ENCODE measurements at regions not wholly inside any gene's neighbourhood (a gene's known extent, or its start where the extent isn't known, plus 50 kb on each side); places are given as distances from the start of the nearest gene placed in this dataset.
"Not testable (repeated sequence)": the region's sequence is repeated elsewhere in the genome, so short reads cannot be mapped to it uniquely, and the experiment has no call there.

DNA sequence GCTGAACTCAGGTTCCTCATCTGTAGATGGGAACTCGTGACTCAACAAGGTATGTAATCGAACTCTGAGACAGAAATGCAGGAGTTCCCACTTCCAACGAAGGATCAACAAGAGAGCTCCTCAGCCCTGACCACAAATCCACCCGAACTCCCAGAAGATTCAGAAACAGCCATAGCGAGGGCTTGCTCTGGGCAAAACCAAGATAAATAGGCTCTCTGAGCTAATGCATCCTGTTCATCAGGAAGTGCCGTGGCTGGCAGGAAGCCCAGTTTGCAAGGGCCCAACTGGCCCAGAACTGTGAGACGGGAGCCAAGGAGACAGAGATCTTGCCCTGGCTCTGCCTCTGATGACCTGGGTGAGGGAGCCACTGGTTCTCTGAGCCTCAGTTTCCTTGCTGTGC is 141.7 kb upstream of the PFKP start:
- in situ Hi-C loops (cut with MboI; ENCODE audit: low sequenced_read_pairs) = loop anchor here (10.0 kb wide), 1 partner anchor 119 kb away; no protein-coding TSS in a partner anchor

DNA sequence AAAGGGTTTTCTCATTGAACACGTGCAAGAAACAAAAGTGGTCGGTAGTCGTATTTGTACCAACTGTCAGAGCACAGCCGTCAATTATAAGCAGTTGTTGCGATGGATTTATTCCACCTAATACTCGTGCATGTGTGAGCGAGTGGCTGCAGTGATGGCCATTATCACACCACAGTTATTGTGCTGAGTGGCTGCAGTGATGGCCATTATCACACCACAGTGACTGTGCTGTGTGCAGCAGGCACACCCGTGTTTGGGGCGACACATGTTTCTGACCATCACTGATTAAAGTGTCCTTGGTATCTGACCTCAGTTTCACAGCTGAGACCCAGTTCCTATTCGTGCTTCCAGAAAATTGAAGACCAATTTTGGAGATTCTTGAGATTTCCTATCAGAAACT is 142.9 kb upstream of the PFKP start:
- in situ Hi-C loops (cut with MboI; ENCODE audit: low sequenced_read_pairs) = loop anchor here (10.0 kb wide), 1 partner anchor 120 kb away; no protein-coding TSS in a partner anchor

DNA sequence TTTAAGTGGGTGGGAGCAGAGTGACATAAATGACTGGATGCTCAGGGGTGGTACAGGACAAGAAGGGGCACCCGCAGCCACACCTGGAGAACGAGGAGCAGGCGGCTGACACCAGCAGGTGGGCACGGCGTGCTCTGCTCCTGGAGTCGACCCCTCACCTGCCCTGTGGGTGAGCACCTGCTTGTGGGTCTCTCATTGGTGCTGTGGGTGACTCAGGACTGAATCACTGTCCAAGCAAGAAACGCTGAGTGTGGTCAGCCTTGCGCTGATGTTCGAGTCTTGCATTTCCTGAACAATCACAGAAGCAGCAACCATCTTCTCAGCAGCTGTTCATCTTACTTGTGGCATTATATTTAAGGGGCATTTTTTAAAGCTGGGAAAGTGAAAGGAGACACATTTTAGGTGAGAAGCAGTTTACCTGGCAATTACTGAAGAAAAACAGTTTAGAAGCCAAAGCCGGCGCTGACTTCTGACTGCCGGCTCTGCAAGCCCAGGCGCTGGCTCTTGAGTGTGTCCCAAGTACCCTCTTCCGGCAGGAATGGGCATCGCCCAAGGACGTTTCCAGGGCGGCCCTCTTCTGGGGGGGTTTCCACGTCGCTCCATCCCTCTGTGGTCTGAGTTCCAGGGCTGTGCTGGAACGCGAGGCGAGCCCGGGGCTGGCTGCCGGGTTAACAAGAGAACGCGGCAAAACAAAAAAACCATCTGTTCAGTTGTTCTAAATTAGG is 145.2 kb upstream of the PFKP start:
- in situ Hi-C loops (cut with MboI; ENCODE audit: low sequenced_read_pairs) = loop anchor here (10.0 kb wide), 1 partner anchor 123 kb away; no protein-coding TSS in a partner anchor

DNA sequence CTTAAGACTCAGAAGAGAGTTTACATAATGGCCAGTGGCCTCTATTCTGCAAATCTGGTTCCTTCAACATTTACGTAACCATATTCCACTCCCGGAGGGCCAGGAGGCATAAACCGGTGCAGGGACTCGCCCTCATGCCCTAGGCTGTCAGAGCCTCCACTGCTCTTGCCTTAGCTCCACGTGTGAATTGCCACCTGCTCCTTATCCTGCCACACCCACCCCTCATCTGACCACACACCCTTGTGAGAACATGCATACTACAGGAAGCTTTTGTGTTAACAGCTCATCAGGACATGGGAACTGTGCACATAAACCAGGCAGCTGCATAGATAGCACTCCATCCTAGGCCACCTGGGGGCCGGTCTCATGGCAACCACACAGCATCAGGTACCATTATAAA is 146.7 kb upstream of the PFKP start:
- in situ Hi-C loops (cut with MboI; ENCODE audit: low sequenced_read_pairs) = loop anchor here (10.0 kb wide), 1 partner anchor 124 kb away; no protein-coding TSS in a partner anchor

DNA sequence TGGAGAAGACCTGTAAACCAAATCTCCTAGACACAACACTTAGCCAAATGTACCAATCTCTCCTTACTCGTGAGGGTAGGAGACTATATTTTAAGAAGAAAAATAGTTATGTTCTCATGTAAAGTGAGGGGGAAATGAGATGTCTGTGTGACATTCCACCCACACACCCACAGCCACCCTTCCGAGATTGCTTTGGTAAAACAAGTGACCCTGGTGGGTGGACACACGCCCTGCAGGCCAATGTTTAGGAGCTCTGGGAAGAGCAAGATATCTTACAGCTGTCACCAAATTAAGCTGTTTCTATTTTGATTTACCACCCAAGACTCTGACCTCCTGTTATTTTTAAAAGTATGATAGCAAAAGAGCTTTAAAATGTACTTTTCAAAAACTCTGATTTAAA is 147.2 kb upstream of the PFKP start:
- in situ Hi-C loops (cut with MboI; ENCODE audit: low sequenced_read_pairs) = loop anchor here (10.0 kb wide), 1 partner anchor 125 kb away; no protein-coding TSS in a partner anchor

DNA sequence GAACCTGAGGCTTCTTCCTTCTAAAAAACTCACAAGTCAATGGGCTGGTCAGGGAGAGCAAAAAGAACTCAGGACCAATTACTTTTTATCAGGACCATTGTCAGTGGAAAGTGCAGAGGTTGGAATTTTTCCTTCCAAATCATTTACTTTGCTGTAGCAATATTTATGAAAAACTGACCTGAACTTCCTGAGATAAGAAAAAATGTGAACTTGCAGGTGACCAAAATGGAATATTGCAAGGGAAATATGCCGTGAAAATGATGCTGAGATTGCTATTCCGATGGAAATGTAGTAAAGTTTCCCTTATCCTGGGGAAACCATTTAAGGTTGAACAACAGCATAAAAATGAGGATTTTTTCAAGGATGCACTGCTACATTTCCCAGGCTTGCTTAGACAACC is 148.3 kb upstream of the PFKP start:
- in situ Hi-C loops (cut with MboI; ENCODE audit: low sequenced_read_pairs) = no loop called here

DNA sequence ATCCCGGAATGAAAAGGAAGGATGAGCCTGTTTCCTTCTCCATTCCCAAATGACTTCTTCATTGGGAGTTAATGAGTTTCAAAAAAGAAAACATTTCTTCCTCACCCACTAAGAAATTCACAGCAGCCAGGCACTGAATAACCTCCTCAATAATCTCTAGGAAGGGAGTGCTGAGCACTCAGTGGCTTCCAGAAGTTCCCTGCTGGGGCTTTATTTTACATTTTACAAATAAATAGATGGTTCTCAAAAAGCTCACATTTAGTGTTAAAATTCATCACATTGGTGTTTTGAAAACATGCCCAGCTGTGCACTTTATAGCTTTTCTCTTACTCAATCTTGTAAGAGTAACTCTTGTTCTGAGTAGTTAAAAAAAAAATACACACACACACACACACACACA is 148.9 kb upstream of the PFKP start:
- in situ Hi-C loops (cut with MboI; ENCODE audit: low sequenced_read_pairs) = no loop called here

DNA sequence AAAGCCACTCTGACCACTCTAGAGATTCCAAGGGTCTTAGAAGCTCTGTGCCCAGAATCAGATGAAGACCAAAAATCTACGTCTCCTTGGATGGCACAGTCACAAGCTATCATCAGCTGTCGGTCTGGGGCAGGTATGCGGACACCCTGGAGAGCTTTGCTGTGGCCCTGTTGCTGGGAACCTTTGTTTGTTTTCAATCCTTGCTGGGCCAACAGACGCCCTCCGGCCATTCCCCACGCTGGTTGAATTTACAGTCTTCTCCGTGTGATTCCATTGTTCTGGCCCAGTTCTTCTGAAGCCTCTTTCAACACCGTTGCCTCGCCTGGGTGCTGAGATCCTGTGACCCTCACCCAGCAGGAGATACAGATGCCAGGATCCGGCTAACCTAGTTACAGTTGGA is 149.4 kb upstream of the PFKP start:
- in situ Hi-C loops (cut with MboI; ENCODE audit: low sequenced_read_pairs) = no loop called here

DNA sequence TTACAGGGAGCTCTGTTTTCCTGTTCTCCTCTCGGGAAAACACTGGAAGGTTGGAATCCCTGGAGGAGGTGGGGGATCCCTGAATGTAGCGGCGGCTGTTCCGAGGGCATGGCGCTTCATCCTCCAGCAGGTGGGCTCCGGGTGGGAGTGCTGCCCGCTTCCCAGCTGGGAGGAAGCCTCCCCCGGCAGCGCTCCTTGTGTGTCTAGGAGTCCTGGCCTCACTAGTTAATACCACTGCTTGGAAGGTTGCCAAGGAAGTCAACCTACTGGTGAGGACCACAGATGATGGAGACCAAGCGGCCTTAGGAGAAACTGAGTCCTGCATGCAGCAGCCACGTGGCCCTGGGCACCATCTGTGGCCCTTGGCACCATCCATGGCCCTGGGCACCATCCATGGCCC is 151.9 kb upstream of the PFKP start:
- in situ Hi-C loops (cut with MboI; ENCODE audit: low sequenced_read_pairs) = no loop called here

DNA sequence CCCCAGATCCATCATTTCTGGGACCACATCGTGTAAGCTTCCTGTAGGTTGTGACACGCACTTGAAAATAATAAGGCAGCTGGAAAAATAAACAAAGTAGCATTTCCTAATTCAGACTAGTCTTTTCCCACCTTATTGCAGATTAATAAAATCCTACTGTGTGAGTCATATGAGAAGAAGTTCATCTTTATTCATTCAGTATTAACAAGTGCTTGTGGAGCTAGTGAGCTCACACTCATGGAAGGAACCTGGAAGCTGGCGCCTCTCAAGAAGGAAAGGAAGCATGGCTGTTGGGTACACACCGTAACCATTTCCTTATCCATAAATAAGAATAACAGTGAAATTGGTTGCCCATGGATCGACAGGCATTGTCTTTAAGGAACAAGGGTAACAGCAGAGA is 152.6 kb upstream of the PFKP start:
- in situ Hi-C loops (cut with MboI; ENCODE audit: low sequenced_read_pairs) = no loop called here

DNA sequence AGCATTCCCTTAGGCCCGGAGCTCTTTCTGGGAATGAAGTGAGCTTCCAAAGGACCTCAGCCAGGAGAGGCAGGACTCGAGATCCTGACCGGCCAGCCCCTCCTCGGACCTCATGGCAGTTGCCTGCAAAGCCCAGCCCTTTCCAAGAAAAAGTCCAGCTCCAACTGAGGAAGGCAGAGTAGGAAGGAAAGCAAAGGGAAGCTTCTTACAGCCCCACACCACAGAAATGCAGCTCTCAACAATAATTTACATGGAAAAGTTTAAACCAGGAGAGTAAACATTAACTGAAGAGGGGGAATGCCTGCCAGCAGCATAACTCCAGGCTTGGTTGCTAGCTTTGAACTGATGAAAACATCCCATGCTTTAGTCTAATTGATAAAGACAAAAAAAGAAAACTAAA is 153.9 kb upstream of the PFKP start:
- in situ Hi-C loops (cut with MboI; ENCODE audit: low sequenced_read_pairs) = no loop called here

DNA sequence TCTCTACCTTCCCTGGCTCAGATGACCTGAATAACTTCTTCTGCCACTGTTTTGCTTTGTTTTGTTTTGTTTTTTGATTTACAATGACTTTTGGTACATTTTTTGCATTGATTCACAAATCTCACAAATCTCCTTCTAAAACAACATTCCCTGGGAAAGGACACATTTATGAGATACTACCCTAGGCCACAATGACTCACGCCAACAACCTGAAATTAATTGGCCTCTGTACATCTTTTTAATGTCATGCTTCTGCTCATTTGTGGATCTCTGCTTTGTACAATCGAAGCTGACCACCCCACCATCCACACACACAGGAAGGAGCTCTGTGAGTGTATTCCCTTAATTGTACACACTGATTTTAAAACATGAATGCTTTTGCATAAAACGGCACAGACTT is 156.7 kb upstream of the PFKP start:
- in situ Hi-C loops (cut with MboI; ENCODE audit: low sequenced_read_pairs) = no loop called here

DNA sequence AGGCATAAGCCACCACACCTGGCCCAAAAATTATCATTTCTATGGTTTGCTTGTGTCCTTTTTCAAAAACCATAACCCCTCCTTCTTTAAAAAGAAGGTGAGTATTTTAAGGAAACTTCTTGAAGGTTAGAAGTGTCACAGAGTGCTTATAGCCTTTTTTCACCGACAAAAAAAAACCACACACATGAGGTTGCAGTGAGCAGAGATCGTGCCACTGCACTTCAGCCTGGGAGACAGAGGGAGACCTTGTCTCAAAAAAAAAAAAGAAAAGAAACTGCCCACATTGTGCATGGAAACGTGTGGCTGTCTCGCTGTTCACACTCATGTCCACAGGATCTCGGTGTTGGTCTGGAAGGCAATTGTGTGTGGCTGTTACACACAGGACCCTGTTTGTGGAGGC is 157.4 kb upstream of the PFKP start:
- in situ Hi-C loops (cut with MboI; ENCODE audit: low sequenced_read_pairs) = no loop called here

DNA sequence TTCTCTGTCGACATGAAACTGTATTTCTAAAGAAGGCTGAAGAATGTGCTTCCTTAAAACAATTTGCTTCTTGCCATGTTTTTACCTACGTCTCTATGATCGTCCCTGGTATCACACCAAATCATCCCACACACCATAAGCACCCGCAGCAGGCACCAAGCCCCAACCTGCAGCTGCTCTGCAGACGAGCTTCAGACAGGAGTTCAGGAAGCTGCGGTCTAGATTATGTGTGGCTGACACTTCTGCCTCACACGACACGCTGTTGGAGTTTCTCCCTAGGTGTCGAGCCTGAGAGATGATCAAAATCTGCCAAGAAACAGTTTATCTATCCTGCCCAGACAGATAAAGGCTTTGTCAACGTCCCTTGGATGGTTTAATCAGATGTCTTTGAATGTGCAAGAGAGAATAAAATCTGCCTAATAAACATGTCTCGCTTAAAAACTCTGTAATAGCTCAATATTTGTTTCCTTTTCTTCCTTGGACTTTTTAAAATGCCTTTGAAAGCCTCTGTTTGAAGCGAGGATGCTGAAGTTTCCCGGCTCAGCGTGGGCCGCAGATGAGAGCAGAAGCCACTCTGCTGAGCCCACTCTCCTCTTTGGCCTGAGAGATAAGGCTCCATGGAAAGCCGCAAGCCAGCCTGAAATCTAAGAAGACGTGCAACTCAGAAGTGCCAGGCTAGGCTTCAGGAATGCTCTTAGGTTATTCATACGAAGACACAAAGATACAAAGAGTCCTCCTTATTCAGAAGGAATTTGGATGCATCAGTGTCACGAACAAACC is 158.3 kb upstream of the PFKP start:
- in situ Hi-C loops (cut with MboI; ENCODE audit: low sequenced_read_pairs) = no loop called here

DNA sequence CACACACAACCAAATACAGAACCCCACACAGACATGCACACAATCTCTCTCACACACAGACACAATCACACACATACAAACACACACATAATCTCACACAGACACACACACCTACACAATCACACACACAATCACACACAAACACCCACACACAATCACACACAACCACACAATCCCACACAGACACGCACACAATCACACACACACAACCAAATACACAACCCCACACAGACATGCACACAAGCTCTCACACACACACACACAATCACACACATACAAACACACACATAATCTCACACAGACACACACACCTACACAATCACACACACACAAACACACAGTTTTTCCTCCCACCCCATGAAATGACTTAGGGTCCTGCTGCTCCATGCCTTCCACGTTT is 160.4 kb upstream of the PFKP start:
- in situ Hi-C loops (cut with MboI; ENCODE audit: low sequenced_read_pairs) = no loop called here

DNA sequence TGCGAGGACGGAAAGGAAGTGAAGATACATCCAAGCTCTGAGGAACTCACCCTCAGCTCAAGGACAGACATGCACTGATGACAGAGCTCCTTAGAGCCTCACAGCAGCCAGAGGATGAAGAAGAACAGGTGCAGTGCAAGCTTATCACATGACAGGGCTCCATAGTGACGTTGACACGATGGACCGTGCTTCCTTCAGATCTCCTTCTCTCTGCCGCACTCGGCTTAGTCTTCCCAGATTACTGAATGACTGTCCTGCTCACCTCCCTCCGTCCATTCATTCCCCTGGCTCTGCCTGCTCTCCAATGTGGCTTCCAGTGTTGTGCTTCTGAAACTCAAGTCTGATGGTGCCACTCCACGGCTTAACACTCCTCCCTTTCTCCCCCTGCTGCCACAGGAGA is 161.5 kb upstream of the PFKP start:
- in situ Hi-C loops (cut with MboI; ENCODE audit: low sequenced_read_pairs) = no loop called here

DNA sequence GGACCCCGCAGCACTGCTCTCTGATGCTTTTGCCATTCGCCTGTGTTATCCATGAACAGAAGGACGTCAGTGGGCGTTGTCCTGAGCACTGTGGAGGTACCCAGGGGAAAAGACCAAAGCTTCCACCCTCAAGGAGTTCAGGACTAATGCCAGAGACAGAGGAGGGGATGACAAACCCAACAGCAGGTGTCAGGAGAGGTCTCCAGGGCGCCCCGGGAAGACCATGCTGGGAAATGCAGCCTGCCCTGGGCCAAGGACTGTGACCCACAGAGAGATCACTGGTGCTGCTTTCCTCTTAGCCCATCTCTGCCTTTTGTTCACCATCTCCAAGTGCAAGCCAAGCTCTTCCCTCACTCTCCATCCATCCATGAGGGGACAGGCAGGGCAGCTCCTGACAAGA is 166.8 kb upstream of the PFKP start:
- in situ Hi-C loops (cut with MboI; ENCODE audit: low sequenced_read_pairs) = no loop called here

DNA sequence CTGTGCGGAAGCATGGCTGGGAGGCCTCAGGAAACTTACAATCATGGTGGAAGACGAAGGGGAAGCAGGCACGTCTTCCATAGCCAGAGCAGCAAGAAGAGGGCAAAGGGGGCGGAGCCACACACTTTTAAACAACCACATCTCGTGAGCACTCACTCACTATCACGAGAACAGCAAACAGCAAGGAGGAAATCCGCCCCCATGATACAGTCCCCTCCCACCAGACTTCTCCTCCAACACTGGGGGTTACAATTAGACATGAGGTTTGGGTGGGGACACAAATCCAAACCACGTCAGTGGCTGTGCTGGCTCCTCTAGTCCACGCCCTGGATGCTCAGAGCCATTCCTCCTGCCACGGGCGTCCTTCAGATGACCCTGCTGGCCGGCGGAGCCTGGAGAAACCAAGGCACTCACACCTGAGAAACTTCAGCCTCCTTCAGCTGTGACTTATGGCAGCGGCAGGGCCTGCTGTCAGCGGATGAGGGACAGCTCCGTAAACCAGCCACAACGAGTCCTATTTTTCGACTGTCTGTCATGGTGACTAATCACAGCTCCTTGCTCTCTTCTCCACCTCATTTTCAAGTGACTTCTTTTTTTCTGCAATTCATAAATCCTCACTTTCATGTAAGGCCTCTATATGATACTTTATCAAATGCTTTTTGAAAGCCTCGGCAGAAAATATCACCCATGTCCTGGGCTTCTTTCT is 167.9 kb upstream of the PFKP start:
- in situ Hi-C loops (cut with MboI; ENCODE audit: low sequenced_read_pairs) = no loop called here

DNA sequence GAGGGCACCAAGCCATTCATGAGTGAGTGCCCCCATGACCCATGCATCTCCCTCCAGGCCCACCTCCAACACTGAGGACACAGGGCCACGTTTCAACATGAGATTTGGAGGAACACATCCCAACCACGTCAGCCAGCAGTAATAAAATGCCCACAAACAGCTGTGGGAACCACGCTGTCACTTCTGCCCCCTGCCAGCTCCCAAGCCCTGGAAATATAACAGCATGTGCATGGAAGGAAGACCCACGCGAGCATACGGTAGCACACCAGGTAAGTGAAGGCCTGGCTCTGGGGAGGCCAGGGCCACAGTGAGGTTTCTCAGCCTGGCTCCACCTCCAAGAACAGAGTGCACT is 168.9 kb upstream of the PFKP start:
- in situ Hi-C loops (cut with MboI; ENCODE audit: low sequenced_read_pairs) = no loop called here

DNA sequence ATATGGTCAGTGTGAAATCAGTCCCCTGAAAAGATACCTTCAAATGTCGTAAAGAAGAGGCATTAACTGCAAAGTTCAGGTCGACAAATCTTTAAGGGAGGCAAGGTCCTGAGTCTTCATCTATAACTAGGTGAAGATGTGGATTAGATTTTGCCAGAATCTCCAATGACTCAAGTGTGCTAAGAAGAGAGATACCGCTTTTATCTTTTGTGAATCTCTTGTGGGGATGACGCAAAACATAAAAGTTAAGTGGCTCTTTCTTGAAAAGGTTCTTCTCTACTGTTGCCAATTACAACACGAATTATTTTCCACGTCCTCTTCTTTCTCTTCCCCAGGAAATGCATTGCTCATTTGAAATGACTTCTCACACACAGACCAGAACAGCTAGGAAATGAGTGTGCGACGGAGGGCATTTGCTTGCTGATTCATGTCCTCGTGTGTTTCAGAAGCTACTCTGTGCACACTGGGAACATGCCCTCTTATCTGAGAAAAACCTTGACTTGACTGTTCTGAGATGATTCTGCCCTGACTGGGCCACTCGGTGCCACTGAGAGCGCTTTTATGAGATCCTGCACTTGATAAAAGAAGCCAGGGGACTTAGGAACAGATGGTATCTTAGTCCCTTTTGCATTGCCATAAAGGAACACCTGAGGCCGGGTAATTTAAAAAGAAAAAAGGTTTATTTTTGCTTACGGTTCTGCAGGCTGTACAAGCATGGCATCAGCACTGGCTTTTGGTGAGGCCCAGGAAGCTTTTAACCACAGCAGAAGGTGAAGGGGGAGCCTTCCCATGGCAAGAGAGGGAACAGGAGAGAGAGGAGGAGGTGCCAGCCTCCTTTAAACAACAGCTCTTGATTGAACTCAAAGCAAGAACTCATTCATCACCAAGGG is 169.5 kb upstream of the PFKP start:
- in situ Hi-C loops (cut with MboI; ENCODE audit: low sequenced_read_pairs) = no loop called here

DNA sequence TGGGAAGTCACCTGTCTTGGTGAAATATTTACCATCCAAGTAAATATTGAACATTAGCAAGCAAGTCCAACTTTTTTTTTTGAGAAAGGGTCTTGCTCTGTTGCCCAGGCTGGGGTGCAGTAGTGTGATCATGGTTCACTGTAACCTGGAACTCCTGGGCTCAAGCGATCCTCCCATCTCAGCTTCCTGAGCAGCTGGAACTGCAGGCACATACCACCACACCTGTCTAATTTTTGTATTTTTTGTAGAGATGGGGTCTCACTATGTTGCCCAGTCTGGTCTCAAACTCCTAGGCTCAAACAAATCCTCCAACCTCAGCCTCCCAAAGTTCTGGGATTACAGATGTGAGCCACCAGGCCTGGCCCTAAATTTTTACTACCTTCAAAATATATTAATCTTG is 171.0 kb upstream of the PFKP start:
- in situ Hi-C loops (cut with MboI; ENCODE audit: low sequenced_read_pairs) = not testable (repeated sequence)

Data from HL-60/S4 (cell line).